ENCODE measurements at regions not wholly inside any gene's neighbourhood (a gene's known extent, or its start where the extent isn't known, plus 50 kb on each side); places are given as distances from the start of the nearest gene placed in this dataset.

GRCh38 chr2:58920001-58920400 lies 678.9 kb upstream of the FANCL start:
- DNase-seq = no peak

GRCh38 chr2:58919316-58919715 lies 678.2 kb upstream of the FANCL start:
- DNase-seq = no peak

- DNase-seq = no peak
Measured at GRCh38 chr2:58918141-58918540, 677.0 kb upstream of the FANCL start.

- no peak for DNase-seq
Measured at GRCh38 chr2:58917596-58917995, 676.5 kb upstream of the FANCL start.

GRCh38 chr2:58916063-58916462 lies 674.9 kb upstream of the FANCL start:
- no peak for DNase-seq

GRCh38 chr2:58914733-58915505 lies 673.8 kb upstream of the FANCL start:
- no peak for DNase-seq

GRCh38 chr2:58913082-58913726 lies 672.1 kb upstream of the FANCL start:
- DNase-seq = peak in 1 of 51 donors; percentile 8

GRCh38 chr2:58911877-58912276 lies 670.8 kb upstream of the FANCL start:
- no peak for DNase-seq

GRCh38 chr2:58908501-58909154 lies 667.5 kb upstream of the FANCL start:
- DNase-seq = peak in 1 of 51 donors; percentile 4

- no peak for DNase-seq
Measured at GRCh38 chr2:58907644-58908043, 666.5 kb upstream of the FANCL start.

- no peak for DNase-seq
Measured at GRCh38 chr2:58906081-58906645, 665.0 kb upstream of the FANCL start.

- DNase-seq = no peak
Measured at GRCh38 chr2:58904095-58904494, 663.0 kb upstream of the FANCL start.

- DNase-seq = no peak
Measured at GRCh38 chr2:58903427-58903826, 662.3 kb upstream of the FANCL start.

GRCh38 chr2:58900246-58901027 lies 659.3 kb upstream of the FANCL start:
- DNase-seq = no peak

- DNase-seq = no peak
Measured at GRCh38 chr2:58899692-58900091, 658.6 kb upstream of the FANCL start.

- DNase-seq = no peak
Measured at GRCh38 chr2:58896638-58897037, 655.5 kb upstream of the FANCL start.

GRCh38 chr2:58895857-58896256 lies 654.7 kb upstream of the FANCL start:
- peak in 1 of 51 donors; percentile 2 for DNase-seq

GRCh38 chr2:58893656-58894351 lies 652.7 kb upstream of the FANCL start:
- DNase-seq = peak in 2 of 51 donors; percentile 42 to 49

- no peak for DNase-seq
Measured at GRCh38 chr2:58891828-58892377, 650.8 kb upstream of the FANCL start.

- DNase-seq = no peak
Measured at GRCh38 chr2:58890865-58891525, 649.9 kb upstream of the FANCL start.
